ENCODE measurements at regions not wholly inside any gene's neighbourhood (a gene's known extent, or its start where the extent isn't known, plus 50 kb on each side); places are given as distances from the start of the nearest gene placed in this dataset.

DNA sequence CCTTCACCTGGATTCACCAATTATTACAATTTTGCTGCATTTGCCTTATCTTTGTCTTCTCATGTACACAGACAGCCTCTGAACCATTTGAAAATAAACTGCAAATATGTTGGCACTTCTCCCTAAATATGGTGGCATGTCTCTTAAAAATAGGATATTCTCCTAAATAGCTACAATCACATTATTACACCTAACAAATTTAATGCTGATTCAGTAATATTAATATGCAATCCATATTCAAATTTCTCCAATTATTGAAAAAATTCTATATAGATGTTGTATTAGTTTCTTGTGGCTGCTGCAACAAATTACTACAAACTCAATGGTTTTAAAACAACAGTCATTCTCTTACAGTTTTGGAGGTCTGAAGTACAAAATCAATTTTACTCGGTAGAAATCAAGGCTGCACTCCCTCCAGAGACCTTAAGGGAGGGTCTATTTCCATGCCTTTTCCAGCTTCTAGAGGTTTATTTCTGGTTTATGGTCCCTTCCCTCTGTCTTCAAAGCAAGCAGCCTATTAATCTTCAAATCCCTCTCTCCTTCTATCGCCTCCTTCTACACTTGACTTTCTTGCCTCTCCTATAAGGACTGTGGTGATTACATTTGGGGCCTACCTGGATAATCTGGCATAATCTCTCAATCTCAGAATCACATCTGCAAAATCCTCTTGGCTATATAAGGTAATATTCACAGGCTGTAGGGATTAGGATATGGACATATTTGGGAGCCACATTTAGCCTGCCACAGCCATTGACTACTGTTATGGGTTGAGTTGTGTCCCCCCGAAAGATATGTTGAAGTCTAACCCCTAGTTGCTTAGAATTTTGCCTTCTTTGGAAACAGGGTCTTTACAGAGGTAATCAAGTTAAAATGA, 52.5 kb upstream of the BOLA1 start:
- Histone ChIP-seq H3K36me3 (ENCODE audit: insufficient read depth, low read length) (no peaks in the 10 kb centered on the region), H2AFZ (ENCODE audit: low read length) (no peak overlapping the region), H4K20me1 (ENCODE audit: insufficient read depth, low read depth, low read length) (no peaks in the 10 kb centered on the region), H3K27me3 (ENCODE audit: low read length) (no peaks in the 10 kb centered on the region), H3K9me2 (replicated peaks; ENCODE audit: insufficient read depth, low read length) (no peaks in the 10 kb centered on the region), H3K4me2 (ENCODE audit: low read depth, low read length, poor library complexity, severe bottlenecking) (no peak overlapping the region), H3K4me1 (ENCODE audit: low read length) (peaks cover 26% of the 10 kb centered on the region), H3K27ac (ENCODE audit: low read length) (no peak overlapping the region), H3K9ac (ENCODE audit: low read length) (no peak overlapping the region), H3K79me2 (ENCODE audit: low read length) (peaks cover 8% of the 10 kb centered on the region; the same call in 1 of the 2 replicates), H3K9me3 (ENCODE audit: low read length) (no peaks in the 10 kb centered on the region), H3K4me3 (ENCODE audit: low read length) (no peak overlapping the region)
- peak; percentile 36 for DNase-seq

DNA sequence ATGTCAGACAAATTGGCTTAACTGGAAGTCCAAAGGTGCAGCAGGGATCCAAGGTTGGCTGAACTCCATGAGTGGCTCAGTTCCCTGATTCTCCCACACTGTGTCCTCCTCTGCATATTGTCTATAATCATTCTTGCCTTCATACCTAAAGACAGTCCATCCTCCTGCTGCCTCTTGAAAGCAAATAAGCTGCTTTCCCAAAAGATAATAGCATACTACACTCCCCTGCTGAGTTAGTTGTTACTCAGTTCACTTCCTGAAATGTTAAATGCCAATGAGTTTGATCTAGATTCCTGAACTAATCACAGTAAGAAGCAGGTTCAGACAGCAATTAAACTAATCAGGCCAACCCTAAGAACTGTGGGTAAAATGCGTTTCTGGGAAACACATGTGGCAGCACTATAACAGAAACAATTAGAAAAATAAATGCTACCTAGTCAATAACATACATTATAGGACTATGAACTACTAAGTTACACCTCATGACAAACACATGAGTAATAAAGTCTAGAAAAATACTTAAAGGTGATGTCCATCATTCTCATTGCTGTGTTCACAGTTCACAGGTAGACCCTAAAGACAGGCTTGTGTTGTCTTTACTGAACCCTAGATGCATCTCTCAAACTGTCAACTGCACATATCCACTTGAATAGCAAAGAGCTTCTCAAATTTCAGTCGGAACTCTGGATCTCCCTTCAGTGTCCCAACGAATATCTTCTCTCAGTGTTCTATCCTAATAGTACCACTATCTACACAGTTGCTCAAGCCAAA, 50.8 kb upstream of the BOLA1 start:
- peaks cover 7% of the 10 kb centered on the region; the same call in 1 of the 2 replicates for H3K79me2 ChIP-seq (ENCODE audit: low read length)
- no peaks in the 10 kb centered on the region for H3K27me3 ChIP-seq (ENCODE audit: low read length)
- H3K27ac ChIP-seq (ENCODE audit: low read length): no peak overlapping the region
- peak overlapping the region; percentile 60; the same call in 1 of the 2 replicates for H3K9ac ChIP-seq (ENCODE audit: low read length)
- H3K4me1 ChIP-seq (ENCODE audit: low read length): peaks cover 25% of the 10 kb centered on the region
- no peaks in the 10 kb centered on the region for H3K36me3 ChIP-seq (ENCODE audit: insufficient read depth, low read length)
- no peaks in the 10 kb centered on the region for H3K9me2 ChIP-seq (replicated peaks; ENCODE audit: insufficient read depth, low read length)
- DNase-seq: peak; percentile 43
- no peaks in the 10 kb centered on the region for H4K20me1 ChIP-seq (ENCODE audit: insufficient read depth, low read depth, low read length)
- peak overlapping the region; percentile 58 for H3K4me2 ChIP-seq (ENCODE audit: low read depth, low read length, poor library complexity, severe bottlenecking)
- no peaks in the 10 kb centered on the region for H3K9me3 ChIP-seq (ENCODE audit: low read length)
- peak overlapping the region; percentile 50 for H3K4me3 ChIP-seq (ENCODE audit: low read length)
- no peak overlapping the region for H2AFZ ChIP-seq (ENCODE audit: low read length)

DNA sequence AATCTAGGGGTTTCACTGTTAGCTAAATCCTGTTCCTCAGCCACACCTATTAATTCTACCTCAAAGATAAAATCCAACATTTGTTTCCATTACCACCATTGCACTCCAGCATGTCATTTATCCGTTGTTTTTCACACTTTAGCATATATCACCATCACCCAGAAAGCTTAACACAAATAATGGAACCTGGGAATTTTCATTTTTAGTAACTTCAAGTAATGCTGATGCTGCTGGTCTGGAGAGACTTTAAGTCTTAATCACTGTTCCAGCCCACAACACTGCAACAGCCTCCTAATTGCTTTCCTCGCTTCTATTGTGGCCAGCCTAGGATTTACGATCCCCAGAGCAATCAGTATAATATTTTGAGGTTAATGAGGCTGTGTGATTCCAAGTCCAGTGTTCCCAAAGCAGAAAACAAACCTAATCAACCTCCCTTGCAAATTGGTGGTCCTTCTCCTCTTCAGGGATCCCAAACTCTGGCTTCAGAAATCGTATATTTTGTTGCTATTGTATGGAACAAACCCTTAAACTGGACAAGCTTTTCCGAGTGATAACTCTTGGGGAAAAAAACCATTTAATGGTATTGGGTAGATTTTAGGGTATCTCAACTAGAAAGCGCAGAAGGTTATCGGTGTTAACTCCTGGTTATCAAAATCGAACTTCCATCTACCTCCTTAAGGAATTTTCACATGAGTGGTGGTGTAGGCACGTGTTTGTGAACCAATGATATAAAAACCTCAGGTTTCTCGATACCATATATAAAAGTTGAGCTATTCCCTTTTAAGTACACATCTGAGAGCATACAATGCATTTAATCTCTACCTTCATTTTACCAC, 50.0 kb upstream of the BOLA1 start:
- peak overlapping the region; percentile 50 for H3K4me3 ChIP-seq (ENCODE audit: low read length)
- peak overlapping the region; percentile 60 for H3K9ac ChIP-seq (ENCODE audit: low read length)
- no peak overlapping the region for H2AFZ ChIP-seq (ENCODE audit: low read length)
- peak; percentile 44 for DNase-seq
- no peaks in the 10 kb centered on the region for H3K9me2 ChIP-seq (replicated peaks; ENCODE audit: insufficient read depth, low read length)
- no peaks in the 10 kb centered on the region for H3K9me3 ChIP-seq (ENCODE audit: low read length)
- no peaks in the 10 kb centered on the region for H3K27me3 ChIP-seq (ENCODE audit: low read length)
- H4K20me1 ChIP-seq (ENCODE audit: insufficient read depth, low read depth, low read length): no peaks in the 10 kb centered on the region
- no peaks in the 10 kb centered on the region for H3K36me3 ChIP-seq (ENCODE audit: insufficient read depth, low read length)
- H3K4me2 ChIP-seq (ENCODE audit: low read depth, low read length, poor library complexity, severe bottlenecking): peak overlapping the region; percentile 58
- H3K4me1 ChIP-seq (ENCODE audit: low read length): peaks cover 17% of the 10 kb centered on the region
- no peak overlapping the region for H3K27ac ChIP-seq (ENCODE audit: low read length)
- peaks cover 4% of the 10 kb centered on the region; the same call in 1 of the 2 replicates for H3K79me2 ChIP-seq (ENCODE audit: low read length)

All from Karpas-422 (cell line).